Inflammatory macrophage (primary cell): ENCODE measurements at regions not wholly inside any gene's neighbourhood (a gene's known extent, or its start where the extent isn't known, plus 50 kb on each side); places are given as distances from the start of the nearest gene placed in this dataset.
"Not testable (repeated sequence)": the region's sequence is repeated elsewhere in the genome, so short reads cannot be mapped to it uniquely, and the experiment has no call there.

Source experiments
- DNase-seq, 2 donors: peaks; one replicate each; pipeline ENCODE4 v3.0.0-alpha.2; 2020 to 2022

DNA sequence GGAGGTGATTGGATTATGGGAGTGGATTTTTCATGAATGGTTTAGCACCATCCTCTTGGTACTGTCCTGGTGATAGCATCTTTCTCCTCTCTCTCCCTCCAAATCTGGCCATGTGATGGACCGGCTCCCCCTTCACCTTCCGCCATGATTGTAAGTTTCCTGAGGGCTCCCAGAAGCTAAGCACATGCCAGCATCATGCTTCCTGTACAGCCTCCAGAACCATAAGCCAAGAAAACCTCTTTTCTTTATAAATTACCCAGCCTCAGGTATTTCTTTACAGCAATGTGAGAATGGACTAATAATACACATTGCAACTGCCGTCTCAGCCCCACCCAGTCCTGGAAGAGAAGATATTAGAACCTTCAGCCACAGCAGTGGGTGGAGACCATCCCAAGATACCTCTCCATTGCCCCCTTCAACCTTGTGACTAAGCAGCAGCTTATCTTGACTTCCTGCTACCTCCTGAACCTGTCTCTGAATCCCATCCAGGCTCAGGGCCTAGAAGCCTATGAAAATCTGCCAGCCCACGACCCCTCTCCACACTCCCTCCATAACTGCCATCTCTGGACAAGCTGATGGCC, 81.8 kb upstream of the AGAP1 start:
- no peak for DNase-seq

DNA sequence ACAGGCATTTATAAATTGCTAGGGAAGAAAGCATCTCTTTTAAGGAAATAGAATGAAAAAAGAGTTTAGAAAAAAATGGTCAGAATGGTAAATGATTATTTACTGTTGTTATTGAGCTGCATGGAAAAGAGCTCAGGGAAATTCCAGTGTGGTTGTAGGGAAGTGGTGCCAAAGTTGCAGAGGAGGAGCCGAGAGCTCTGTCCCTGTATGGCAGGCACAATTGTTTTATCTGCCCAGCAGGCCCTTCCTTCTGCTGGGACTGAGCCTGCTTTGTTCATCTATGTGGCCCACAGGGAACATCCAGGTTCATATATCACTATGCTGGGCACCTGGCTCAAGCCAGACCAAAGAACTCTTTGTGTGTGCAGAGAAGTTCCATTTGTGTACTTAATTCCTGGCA, 80.8 kb upstream of the AGAP1 start:
- DNase-seq, result no peak

GRCh38 chr2:235414422-235414821, 79.4 kb upstream of the AGAP1 start:
- no peak for DNase-seq

DNA sequence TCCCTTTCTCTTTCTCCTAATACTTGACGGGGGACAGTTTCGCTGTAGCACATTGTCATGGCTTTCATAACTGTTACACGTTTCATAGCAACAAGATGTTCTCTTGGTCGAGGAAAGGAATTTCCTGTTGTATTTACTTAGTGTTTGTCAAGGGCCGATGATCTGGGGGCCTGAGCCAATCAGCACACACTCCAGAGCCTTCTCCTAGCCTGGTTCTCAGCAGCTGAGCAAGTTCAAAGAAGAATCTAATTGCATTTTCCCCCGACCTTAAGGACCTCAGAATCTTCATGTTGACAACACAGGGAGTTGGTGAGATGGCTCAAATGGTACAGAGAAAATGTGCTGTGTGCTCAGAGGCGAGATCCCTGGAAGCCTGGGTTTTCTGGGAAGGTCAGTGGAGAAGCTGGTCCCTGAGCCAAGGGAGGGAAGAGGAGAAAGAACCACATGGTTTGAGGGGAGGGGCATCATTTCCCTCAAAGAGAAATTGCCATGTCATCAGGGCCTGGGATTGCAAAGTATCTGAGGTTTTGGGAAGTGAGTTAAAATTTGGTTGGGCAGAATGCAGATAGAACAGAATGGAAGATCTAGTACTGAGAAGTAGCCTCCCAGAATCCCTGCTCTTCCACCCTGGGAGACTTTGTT, 76.9 kb upstream of the AGAP1 start:
- no peak for DNase-seq

GRCh38 chr2:235418918-235419317, 74.9 kb upstream of the AGAP1 start:
- no peak for DNase-seq

DNA sequence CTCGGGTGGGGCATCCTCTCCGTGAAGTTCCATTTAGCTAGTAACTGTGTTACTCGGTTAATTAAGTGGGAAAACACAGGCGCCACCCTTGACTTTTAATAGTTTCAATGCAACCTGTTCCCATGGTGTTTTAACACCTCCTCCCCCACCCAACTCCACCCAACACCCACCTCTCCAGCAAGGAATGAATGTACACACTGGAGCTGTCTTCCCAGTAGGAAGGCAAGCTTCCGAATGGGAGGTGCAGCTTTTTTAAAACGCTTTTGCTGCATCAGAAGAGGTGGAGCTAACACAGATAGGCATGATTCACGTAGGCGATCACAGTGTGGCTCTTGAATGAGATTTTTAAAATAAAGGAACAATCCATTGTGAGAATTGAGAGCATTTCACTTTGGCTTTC, 73.8 kb upstream of the AGAP1 start:
- DNase-seq, result no peak

DNA sequence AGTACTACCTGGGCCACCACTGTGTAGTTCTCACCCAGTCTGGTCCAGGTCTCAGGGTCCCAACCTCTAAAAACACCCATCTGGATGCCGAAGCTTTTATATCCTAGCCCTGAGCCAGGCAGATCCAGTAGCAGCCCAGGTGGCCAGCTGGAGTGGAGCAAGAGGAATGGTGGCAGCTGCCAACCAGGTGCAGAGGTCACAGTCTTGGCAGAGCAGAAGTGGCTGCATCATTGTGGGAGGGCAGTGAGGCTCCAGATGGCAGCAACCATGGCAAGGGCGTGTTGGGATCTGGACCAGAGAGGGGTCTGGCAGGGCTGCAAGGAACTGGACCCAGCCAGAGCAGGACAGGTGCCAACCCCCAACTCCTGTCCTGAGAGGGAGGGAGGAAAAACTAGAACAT, 72.2 kb upstream of the AGAP1 start:
- no peak for DNase-seq

DNA sequence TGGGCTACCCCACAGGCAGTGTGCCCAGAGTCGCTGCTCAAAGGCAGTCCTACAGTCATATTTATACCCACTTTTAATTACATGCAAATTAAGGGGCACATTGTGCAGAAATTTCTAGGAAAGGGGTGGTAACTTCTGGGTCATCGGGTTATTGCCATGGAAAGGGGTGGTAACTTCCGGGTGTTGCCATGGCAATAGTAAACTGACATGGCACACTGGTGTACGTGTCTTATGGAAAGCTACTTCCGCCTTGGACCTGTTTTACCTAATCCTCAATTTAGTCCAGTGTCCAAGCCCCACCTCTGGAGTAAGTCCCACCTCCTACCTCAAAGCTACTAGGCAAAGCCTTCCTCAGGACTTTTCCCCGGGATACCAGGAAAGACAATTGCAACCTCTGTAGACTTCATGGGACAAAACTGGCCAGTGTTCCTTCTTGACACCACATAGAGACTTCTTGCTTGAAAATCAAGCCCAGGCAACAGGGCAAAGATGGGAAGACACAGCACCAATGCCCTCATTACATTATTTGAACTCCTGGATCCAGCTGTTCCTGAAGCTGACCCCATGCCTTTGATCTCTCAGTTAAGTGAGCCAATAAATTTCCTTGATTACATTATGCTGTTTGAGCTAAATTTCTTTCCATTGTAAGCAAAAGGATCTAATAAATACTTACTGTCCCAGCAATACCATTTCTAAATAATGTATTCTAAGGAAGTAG, 63.3 kb upstream of the AGAP1 start:
- no peak for DNase-seq

GRCh38 chr2:235432741-235433520, 60.9 kb upstream of the AGAP1 start:
- no peak for DNase-seq

DNA sequence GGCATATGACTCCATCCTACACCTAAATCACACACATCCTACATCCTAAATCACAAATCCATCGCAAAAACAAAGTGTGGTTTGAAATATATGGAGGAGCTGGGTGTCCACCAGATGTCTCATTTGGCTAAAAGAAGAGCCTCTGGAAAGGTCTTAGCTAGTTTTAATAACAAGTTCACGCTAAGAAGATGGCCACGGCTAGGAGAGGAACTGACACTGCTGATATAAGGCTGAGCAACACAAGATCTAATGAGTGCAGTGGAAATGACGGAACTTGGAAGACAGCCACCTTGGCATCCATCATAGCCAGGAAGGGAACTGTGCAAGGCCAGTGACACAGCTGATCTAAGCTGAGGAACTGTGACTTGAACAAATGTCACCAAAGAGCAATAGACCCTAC, 60.0 kb upstream of the AGAP1 start:
- no peak for DNase-seq

DNA sequence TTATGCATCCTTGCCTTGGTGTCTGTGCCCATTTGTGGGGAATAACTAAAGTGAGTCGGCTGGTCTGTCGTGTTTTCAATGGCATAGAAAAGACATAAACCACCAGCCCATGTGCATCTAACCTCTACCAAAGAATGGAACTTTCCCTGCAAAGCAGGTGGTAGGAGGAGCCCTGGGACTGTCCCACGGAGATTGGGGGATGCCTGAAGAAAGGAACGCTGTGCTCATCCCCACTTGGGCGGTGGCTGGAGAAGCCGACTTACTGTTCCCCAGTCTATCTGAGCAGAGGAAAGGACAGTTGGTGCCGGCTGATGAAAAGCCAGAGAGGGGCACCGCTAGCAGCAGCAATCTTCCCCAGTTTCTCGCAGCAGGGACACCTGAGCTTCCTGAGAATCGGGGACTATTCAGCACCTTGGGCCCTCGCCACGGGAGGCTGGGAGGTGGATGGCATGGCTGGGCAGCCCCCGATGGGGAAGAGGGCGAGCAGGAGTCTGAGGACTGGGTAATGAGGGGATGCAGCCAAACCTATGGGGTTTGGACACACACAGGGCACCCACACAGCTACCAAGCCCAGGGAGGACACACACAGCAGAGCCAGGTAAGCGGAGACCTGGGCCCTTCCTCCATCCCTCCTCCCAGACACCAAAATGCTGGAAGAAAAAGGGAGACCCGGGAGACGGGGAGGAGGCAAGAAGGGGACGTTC, 53.7 kb upstream of the AGAP1 start:
- no peak for DNase-seq

- not testable (repeated sequence) for DNase-seq
Measured at GRCh38 chr2:235443580-235443979, 50.3 kb upstream of the AGAP1 start.
